GM20000 (cell line): ENCODE measurements at regions not wholly inside any gene's neighbourhood (a gene's known extent, or its start where the extent isn't known, plus 50 kb on each side); places are given as distances from the start of the nearest gene placed in this dataset.

ENCODE experiments used
- DNase-seq: peaks from one replicate; pipeline ENCODE4 v3.0.0; 2012; ENCODE audit warnings: low spot score
- CTCF ChIP-seq: IDR thresholded peaks from 2 replicates; pipeline ENCODE4 v1.5.1; 2012; ENCODE audit warnings: mild to moderate bottlenecking, control low read depth; ENCODE audit errors: extremely low read depth, missing control alignments

- no peak for DNase-seq
- no peak for TF ChIP-seq CTCF
Observed at GRCh38 chrX:129019412-129019811, 503.9 kb downstream of the SMARCA1 start.

- no peak for TF ChIP-seq CTCF
- no peak for DNase-seq
Observed at GRCh38 chrX:129015381-129015780, 507.9 kb downstream of the SMARCA1 start.

- DNase-seq: no peak
- TF ChIP-seq CTCF: no peak
Observed at GRCh38 chrX:129013574-129013973, 509.7 kb downstream of the SMARCA1 start.

- no peak for TF ChIP-seq CTCF
- DNase-seq: no peak
Observed at GRCh38 chrX:129007631-129008030, 515.7 kb downstream of the SMARCA1 start.

GRCh38 chrX:129006491-129006890, 516.8 kb downstream of the SMARCA1 start:
- TF ChIP-seq CTCF: no peak
- no peak for DNase-seq

- no peak for DNase-seq
- TF ChIP-seq CTCF: no peak
Observed at GRCh38 chrX:129000797-129001196, 522.5 kb downstream of the SMARCA1 start.

- no peak for TF ChIP-seq CTCF
- no peak for DNase-seq
Observed at GRCh38 chrX:129000018-129000417, 523.3 kb downstream of the SMARCA1 start.
